ENCODE measurements at regions not wholly inside any gene's neighbourhood (a gene's known extent, or its start where the extent isn't known, plus 50 kb on each side); places are given as distances from the start of the nearest gene placed in this dataset.

DNA sequence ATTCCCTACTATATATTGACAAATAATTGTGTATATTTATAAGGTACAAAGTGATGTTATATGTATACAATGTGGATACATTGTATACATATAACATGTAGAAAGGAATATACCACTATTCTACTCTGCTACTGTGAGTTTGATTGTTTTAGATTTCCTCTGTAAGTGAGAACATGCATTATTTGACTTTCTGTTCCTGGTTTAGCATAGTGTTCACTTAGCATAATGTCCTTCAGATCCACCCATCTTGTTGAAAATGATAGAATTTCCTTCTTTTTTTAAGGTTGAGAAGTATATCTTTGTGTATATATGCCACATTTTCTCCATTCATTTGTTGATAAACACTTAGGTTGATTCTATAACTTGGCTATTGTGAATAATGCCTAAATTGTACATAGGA, 140.8 kb upstream of the BDNF start:
- TF ChIP-seq, protein P1, sequence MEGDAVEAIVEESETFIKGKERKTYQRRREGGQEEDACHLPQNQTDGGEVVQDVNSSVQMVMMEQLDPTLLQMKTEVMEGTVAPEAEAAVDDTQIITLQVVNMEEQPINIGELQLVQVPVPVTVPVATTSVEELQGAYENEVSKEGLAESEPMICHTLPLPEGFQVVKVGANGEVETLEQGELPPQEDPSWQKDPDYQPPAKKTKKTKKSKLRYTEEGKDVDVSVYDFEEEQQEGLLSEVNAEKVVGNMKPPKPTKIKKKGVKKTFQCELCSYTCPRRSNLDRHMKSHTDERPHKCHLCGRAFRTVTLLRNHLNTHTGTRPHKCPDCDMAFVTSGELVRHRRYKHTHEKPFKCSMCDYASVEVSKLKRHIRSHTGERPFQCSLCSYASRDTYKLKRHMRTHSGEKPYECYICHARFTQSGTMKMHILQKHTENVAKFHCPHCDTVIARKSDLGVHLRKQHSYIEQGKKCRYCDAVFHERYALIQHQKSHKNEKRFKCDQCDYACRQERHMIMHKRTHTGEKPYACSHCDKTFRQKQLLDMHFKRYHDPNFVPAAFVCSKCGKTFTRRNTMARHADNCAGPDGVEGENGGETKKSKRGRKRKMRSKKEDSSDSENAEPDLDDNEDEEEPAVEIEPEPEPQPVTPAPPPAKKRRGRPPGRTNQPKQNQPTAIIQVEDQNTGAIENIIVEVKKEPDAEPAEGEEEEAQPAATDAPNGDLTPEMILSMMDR (IDR thresholded peaks at IDR 0.05 in 2 of 3, conservative IDR thresholded peaks at IDR 0.05 in 1 of 3; ENCODE audit: borderline replicate concordance in 1 of 3, insufficient read depth in 1 of 3, low read depth in 2 of 3, low read length in 2 of 3) = no peak
- TF ChIP-seq JUND (IDR thresholded peaks at IDR 0.05) (no peak), POLR2AphosphoS5 (IDR thresholded peaks at IDR 0.05; ENCODE audit: low read depth, low read length) (no peak), POLR2A (IDR thresholded peaks at IDR 0.05; ENCODE audit: borderline replicate concordance, extremely low read depth, insufficient read depth, insufficient read length) (no peak)
- TF ChIP-seq, protein P2, sequence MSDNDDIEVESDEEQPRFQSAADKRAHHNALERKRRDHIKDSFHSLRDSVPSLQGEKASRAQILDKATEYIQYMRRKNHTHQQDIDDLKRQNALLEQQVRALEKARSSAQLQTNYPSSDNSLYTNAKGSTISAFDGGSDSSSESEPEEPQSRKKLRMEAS (IDR thresholded peaks at IDR 0.05) = no peak
